GM20000 (cell line): ENCODE measurements at regions not wholly inside any gene's neighbourhood (a gene's known extent, or its start where the extent isn't known, plus 50 kb on each side); places are given as distances from the start of the nearest gene placed in this dataset.

Experiments used
- DNase-seq: peaks from one replicate; pipeline ENCODE4 v3.0.0; 2012; ENCODE audit warnings: low spot score
- TF ChIP-seq, protein P1 (sequence below): IDR thresholded peaks from 2 replicates; pipeline ENCODE4 v1.5.1; 2012; ENCODE audit warnings: mild to moderate bottlenecking, control low read depth; ENCODE audit errors: extremely low read depth, missing control alignments

- TF ChIP-seq, protein P1, sequence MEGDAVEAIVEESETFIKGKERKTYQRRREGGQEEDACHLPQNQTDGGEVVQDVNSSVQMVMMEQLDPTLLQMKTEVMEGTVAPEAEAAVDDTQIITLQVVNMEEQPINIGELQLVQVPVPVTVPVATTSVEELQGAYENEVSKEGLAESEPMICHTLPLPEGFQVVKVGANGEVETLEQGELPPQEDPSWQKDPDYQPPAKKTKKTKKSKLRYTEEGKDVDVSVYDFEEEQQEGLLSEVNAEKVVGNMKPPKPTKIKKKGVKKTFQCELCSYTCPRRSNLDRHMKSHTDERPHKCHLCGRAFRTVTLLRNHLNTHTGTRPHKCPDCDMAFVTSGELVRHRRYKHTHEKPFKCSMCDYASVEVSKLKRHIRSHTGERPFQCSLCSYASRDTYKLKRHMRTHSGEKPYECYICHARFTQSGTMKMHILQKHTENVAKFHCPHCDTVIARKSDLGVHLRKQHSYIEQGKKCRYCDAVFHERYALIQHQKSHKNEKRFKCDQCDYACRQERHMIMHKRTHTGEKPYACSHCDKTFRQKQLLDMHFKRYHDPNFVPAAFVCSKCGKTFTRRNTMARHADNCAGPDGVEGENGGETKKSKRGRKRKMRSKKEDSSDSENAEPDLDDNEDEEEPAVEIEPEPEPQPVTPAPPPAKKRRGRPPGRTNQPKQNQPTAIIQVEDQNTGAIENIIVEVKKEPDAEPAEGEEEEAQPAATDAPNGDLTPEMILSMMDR: no peak
Observed at GRCh38 chr11:11769782-11770181, 72.0 kb upstream of the USP47 start.

GRCh38 chr11:11769362-11769761 is 72.4 kb upstream of the USP47 start:
- no peak for DNase-seq
- TF ChIP-seq, protein P1: no peak

More at GRCh38 chr11:11769782-11770181, 72.0 kb upstream of the USP47 start:
- DNase-seq: no peak

DNA sequence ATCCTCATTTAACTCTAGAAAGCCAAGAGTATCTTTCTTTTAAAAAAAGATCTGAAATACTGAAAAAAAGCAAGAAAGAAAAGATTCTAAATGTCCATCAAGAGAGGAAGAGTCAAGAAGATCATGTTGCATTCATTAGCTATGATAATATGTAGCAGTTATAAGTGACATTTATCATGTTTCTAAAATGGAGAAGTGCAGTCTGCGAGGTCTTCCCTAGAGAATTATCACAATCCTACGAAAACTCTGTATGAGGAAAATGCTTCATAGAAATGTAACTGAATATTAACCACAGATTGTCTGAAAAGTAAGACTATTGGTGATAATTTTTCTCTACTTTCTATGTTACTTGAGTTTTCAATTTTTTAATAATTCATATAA is 77.4 kb upstream of the USP47 start:
- TF ChIP-seq, protein P1: no peak

GRCh38 chr11:11763796-11764422 is 77.9 kb upstream of the USP47 start:
- TF ChIP-seq, protein P1: no peak
- no peak for DNase-seq

More for the DNA sequence above, 77.4 kb upstream of the USP47 start:
- no peak for DNase-seq

DNA sequence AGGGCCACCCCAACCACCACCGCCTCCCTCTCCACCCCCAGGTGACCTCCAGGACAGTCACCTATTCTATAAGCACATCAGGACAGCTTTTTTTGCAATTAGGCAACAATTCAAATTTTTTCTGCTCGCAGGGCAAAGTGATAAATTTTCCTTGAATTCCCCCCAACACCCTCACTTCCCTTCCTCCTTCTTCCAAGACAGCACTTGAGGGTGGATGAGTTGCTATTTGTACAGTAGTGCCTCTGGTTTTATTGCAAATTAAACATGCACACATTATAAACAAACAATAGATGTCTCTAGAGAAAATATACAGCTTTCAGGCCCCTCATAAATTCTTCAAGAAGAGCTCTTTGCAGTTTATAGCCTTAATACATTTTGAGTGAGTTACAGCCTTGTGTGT is 80.9 kb upstream of the USP47 start:
- TF ChIP-seq, protein P1: no peak
- DNase-seq: no peak

DNA sequence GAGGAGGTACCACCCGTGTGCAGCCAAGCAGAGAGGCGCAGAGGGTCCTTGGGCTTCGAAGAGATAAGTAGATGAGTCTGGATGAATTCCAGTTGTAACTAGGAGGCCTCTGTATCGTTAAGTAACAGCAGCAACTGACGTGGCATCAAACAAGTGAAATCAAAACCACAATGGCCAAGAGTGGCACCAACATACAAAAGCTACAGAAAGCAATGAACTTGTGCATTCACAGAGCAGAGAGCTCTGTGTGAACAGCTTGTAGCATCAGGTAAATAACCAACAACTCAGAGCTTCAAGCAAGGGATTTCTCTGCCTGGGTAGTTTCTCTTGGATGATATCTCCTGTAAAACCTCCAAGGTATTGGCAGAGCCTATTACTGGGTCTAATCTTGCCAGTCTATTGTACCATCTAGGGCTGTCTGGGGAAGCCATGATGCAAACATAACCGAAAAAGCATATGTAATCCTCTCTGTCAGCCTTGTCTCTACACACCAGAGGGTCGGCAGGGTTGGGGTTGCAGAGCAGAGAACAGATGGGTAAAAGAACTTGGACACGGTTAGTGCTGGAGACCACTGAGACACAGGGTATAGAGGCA is 83.1 kb upstream of the USP47 start:
- no peak for DNase-seq
- TF ChIP-seq, protein P1: no peak

DNA sequence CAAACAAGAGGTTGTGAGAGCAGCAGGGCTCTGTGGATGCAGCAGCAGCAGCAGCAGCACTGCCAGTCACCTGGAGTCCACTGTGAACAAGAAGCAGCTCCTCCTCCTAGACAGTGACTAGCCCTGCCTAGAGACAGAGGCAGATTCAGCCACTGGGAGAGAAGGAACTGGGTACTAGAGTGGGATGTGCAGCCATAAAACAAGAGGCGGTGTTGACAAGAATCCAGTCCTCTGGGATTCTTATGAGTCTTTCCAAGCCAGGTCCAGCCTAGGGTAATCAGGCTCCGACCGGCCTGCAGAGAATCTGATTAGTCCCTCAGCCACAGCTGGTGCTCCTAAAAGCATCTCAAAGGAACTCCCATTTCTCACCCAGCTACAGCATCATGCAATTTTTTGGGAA is 83.9 kb upstream of the USP47 start:
- TF ChIP-seq, protein P1: no peak
- no peak for DNase-seq
